ENCODE measurements at regions not wholly inside any gene's neighbourhood (a gene's known extent, or its start where the extent isn't known, plus 50 kb on each side); places are given as distances from the start of the nearest gene placed in this dataset.

GRCh38 chr10:124176349-124177179 lies 83.2 kb upstream of the CHST15 start:
- H3K27me3 ChIP-seq (replicated peaks in 1 of 2; ENCODE audit: control insufficient read depth in 2 of 2, extremely low read depth in 1 of 2, insufficient read depth in 2 of 2, low read length in 1 of 2) = peaks cover 0 to 32% of the 10 kb centered on the region in 2 experiments
- ChIA-PET CTCF (no interaction called here), POLR2A (no interaction called here)
- H3K36me3 Mint-ChIP-seq = no peaks in the 10 kb centered on the region
- no peak overlapping the region for H3K27ac Mint-ChIP-seq
- peaks cover 3 to 11% (median 3%) of the 10 kb centered on the region in 3 donors for H3K4me1 Mint-ChIP-seq
- no peaks in the 10 kb centered on the region for H3K9me3 ChIP-seq
- ATAC-seq (replicated peaks in 1 of 4) (no peak), DNase-seq (no peak)
- H3K9me3 Mint-ChIP-seq = no peaks in the 10 kb centered on the region
- no peak overlapping the region for H3K27ac ChIP-seq (ENCODE audit: low read length)
- H3K4me3 ChIP-seq (ENCODE audit: control insufficient read depth in 1 of 2, extremely low read depth in 1 of 2, low read length in 1 of 2) = no peak overlapping the region
- no peaks in the 10 kb centered on the region for H3K36me3 ChIP-seq (ENCODE audit: control insufficient read depth in 2 of 2, extremely low read depth in 1 of 2, insufficient read depth in 1 of 2, low read length in 1 of 2)
- 50% methylated on average over 12 of the region's 15 CpGs for WGBS (ENCODE audit: insufficient coverage)
- H3K27me3 Mint-ChIP-seq = peaks cover 4 to 7% of the 10 kb centered on the region in 2 donors
- H3K4me3 Mint-ChIP-seq = no peak overlapping the region
- peaks cover 0 to 5% of the 10 kb centered on the region in 2 experiments for H3K4me1 ChIP-seq (ENCODE audit: control insufficient read depth in 1 of 2, extremely low read depth in 1 of 2, insufficient read depth in 2 of 2, low read length in 2 of 2)

- H3K27me3 Mint-ChIP-seq = peaks cover 4 to 7% of the 10 kb centered on the region in 2 donors
- H3K36me3 ChIP-seq (ENCODE audit: control insufficient read depth in 2 of 2, extremely low read depth in 1 of 2, insufficient read depth in 1 of 2, low read length in 1 of 2) = no peaks in the 10 kb centered on the region
- no peak for DNase-seq
Measured at GRCh38 chr10:124175701-124176348, 82.4 kb upstream of the CHST15 start.

GRCh38 chr10:124174673-124175645 lies 81.6 kb upstream of the CHST15 start:
- no peaks in the 10 kb centered on the region for H3K36me3 ChIP-seq (ENCODE audit: control insufficient read depth in 2 of 2, extremely low read depth in 1 of 2, insufficient read depth in 1 of 2, low read length in 1 of 2)
- DNase-seq (no peak), ATAC-seq (replicated peaks in 1 of 4) (no peak)
- Mint-ChIP-seq H3K27ac (no peak overlapping the region), H3K9me3 (no peaks in the 10 kb centered on the region), H3K4me1 (peaks cover 3 to 11% (median 3%) of the 10 kb centered on the region in 3 donors), H3K36me3 (no peaks in the 10 kb centered on the region), H3K27me3 (peaks cover 4 to 7% of the 10 kb centered on the region in 2 donors), H3K4me3 (no peak overlapping the region)
- 81% methylated on average over 9 of the region's 10 CpGs for WGBS (ENCODE audit: insufficient coverage)
- H3K9me3 ChIP-seq = no peaks in the 10 kb centered on the region
- H3K4me1 ChIP-seq (ENCODE audit: control insufficient read depth in 1 of 2, extremely low read depth in 1 of 2, insufficient read depth in 2 of 2, low read length in 2 of 2) = peaks cover 0 to 5% of the 10 kb centered on the region in 2 experiments
- peaks cover 0 to 32% of the 10 kb centered on the region in 2 experiments for H3K27me3 ChIP-seq (replicated peaks in 1 of 2; ENCODE audit: control insufficient read depth in 2 of 2, extremely low read depth in 1 of 2, insufficient read depth in 2 of 2, low read length in 1 of 2)
- CTCF ChIA-PET = no interaction called here
- POLR2A ChIA-PET = no interaction called here
- H3K4me3 ChIP-seq (ENCODE audit: control insufficient read depth in 1 of 2, extremely low read depth in 1 of 2, low read length in 1 of 2) = no peak overlapping the region
- H3K27ac ChIP-seq (ENCODE audit: low read length) = no peak overlapping the region

More at GRCh38 chr10:124175701-124176348, 82.4 kb upstream of the CHST15 start:
- Histone ChIP-seq H3K27me3 (replicated peaks in 1 of 2; ENCODE audit: control insufficient read depth in 2 of 2, extremely low read depth in 1 of 2, insufficient read depth in 2 of 2, low read length in 1 of 2) (peaks cover 0 to 32% of the 10 kb centered on the region in 2 experiments), H3K4me1 (ENCODE audit: control insufficient read depth in 1 of 2, extremely low read depth in 1 of 2, insufficient read depth in 2 of 2, low read length in 2 of 2) (peaks cover 0 to 5% of the 10 kb centered on the region in 2 experiments), H3K9me3 (no peaks in the 10 kb centered on the region), H3K27ac (ENCODE audit: low read length) (no peak overlapping the region), H3K4me3 (ENCODE audit: control insufficient read depth in 1 of 2, extremely low read depth in 1 of 2, low read length in 1 of 2) (no peak overlapping the region)
- ChIA-PET CTCF (no interaction called here), POLR2A (no interaction called here)
- no peak for ATAC-seq (replicated peaks in 1 of 4)
- Mint-ChIP-seq H3K27ac (no peak overlapping the region), H3K4me1 (peaks cover 3 to 11% (median 3%) of the 10 kb centered on the region in 3 donors), H3K36me3 (no peaks in the 10 kb centered on the region), H3K9me3 (no peaks in the 10 kb centered on the region), H3K4me3 (no peak overlapping the region)
- WGBS (ENCODE audit: insufficient coverage) = 38% methylated on average over 9 of the region's 10 CpGs

GRCh38 chr10:124174071-124174566 lies 80.7 kb upstream of the CHST15 start:
- no peak overlapping the region for H3K27ac Mint-ChIP-seq
- H3K27ac ChIP-seq (ENCODE audit: low read length) = no peak overlapping the region
- CTCF ChIA-PET = no interaction called here
- H3K9me3 Mint-ChIP-seq = no peaks in the 10 kb centered on the region
- no peaks in the 10 kb centered on the region for H3K9me3 ChIP-seq
- POLR2A ChIA-PET = no interaction called here
- peaks cover 0 to 5% of the 10 kb centered on the region in 2 experiments for H3K4me1 ChIP-seq (ENCODE audit: control insufficient read depth in 1 of 2, extremely low read depth in 1 of 2, insufficient read depth in 2 of 2, low read length in 2 of 2)
- peaks cover 4 to 7% of the 10 kb centered on the region in 2 donors for H3K27me3 Mint-ChIP-seq
- H3K4me1 Mint-ChIP-seq = peaks cover 3 to 11% (median 3%) of the 10 kb centered on the region in 3 donors
- peaks cover 0 to 30% of the 10 kb centered on the region in 2 experiments for H3K27me3 ChIP-seq (replicated peaks in 1 of 2; ENCODE audit: control insufficient read depth in 2 of 2, extremely low read depth in 1 of 2, insufficient read depth in 2 of 2, low read length in 1 of 2)
- H3K4me3 ChIP-seq (ENCODE audit: control insufficient read depth in 1 of 2, extremely low read depth in 1 of 2, low read length in 1 of 2) = no peak overlapping the region
- no peak overlapping the region for H3K4me3 Mint-ChIP-seq
- DNase-seq = no peak
- no peaks in the 10 kb centered on the region for H3K36me3 ChIP-seq (ENCODE audit: control insufficient read depth in 2 of 2, extremely low read depth in 1 of 2, insufficient read depth in 1 of 2, low read length in 1 of 2)
- no peak for ATAC-seq (replicated peaks in 1 of 4)
- WGBS (ENCODE audit: insufficient coverage) = 85% methylated on average over 15 of the region's 15 CpGs
- H3K36me3 Mint-ChIP-seq = no peaks in the 10 kb centered on the region

GRCh38 chr10:124173298-124173900 lies 80.0 kb upstream of the CHST15 start:
- Mint-ChIP-seq H3K4me3 (no peak overlapping the region), H3K9me3 (no peaks in the 10 kb centered on the region), H3K36me3 (no peaks in the 10 kb centered on the region), H3K27ac (no peak overlapping the region), H3K4me1 (peaks cover 3 to 11% (median 3%) of the 10 kb centered on the region in 3 donors), H3K27me3 (peaks cover 4 to 7% of the 10 kb centered on the region in 2 donors)
- Histone ChIP-seq H3K36me3 (ENCODE audit: control insufficient read depth in 2 of 2, extremely low read depth in 1 of 2, insufficient read depth in 1 of 2, low read length in 1 of 2) (no peaks in the 10 kb centered on the region), H3K4me1 (ENCODE audit: control insufficient read depth in 1 of 2, extremely low read depth in 1 of 2, insufficient read depth in 2 of 2, low read length in 2 of 2) (peaks cover 0 to 5% of the 10 kb centered on the region in 2 experiments), H3K27me3 (replicated peaks in 1 of 2; ENCODE audit: control insufficient read depth in 2 of 2, extremely low read depth in 1 of 2, insufficient read depth in 2 of 2, low read length in 1 of 2) (peaks cover 0 to 30% of the 10 kb centered on the region in 2 experiments), H3K4me3 (ENCODE audit: control insufficient read depth in 1 of 2, extremely low read depth in 1 of 2, low read length in 1 of 2) (no peak overlapping the region), H3K27ac (ENCODE audit: low read length) (no peak overlapping the region), H3K9me3 (no peaks in the 10 kb centered on the region)
- POLR2A ChIA-PET = no interaction called here
- CTCF ChIA-PET = no interaction called here
- WGBS (ENCODE audit: insufficient coverage) = 69% methylated on average over 9 of the region's 16 CpGs
- ATAC-seq (replicated peaks in 1 of 4) (no peak), DNase-seq (no peak)

All from T-cell (primary cell).